Neural progenitor cell (in vitro differentiated cells): ENCODE measurements at regions not wholly inside any gene's neighbourhood (a gene's known extent, or its start where the extent isn't known, plus 50 kb on each side); places are given as distances from the start of the nearest gene placed in this dataset.

ENCODE experiments used
- DNase-seq: peaks from one replicate; pipeline ENCODE4 v3.0.0-alpha.2; 2016; ENCODE audit warnings: low spot score
- H2AFZ ChIP-seq: fragments of 200-600 bp; sonication (generic); replicated peaks from 2 replicates; pipeline ENCODE4 v1.6.1; 2016; ENCODE audit warnings: antibody characterized with exemption
- H3F3A ChIP-seq: fragments of 200-600 bp; sonication (generic); 2 replicates; pipeline ENCODE4 v1.6.1; 2016; ENCODE audit warnings: antibody characterized with exemption, low read depth
- H3K27ac ChIP-seq: fragments of 200-600 bp; sonication (generic); 2 replicates; pipeline ENCODE4 v1.5.1; 2016; ENCODE audit warnings: mild to moderate bottlenecking
- H3K27me3 ChIP-seq: fragments of 200-600 bp; sonication (generic); 2 replicates; pipeline ENCODE4 v1.6.1; 2016; ENCODE audit warnings: mild to moderate bottlenecking, moderate library complexity
- H3K36me3 ChIP-seq: fragments of 200-600 bp; sonication (generic); 2 replicates; pipeline ENCODE4 v1.5.1; 2016
- H3K4me1 ChIP-seq: fragments of 200-600 bp; sonication (generic); 2 replicates; pipeline ENCODE4 v1.6.1; 2016; ENCODE audit warnings: mixed run types
- H3K4me2 ChIP-seq: fragments of 200-600 bp; sonication (generic); 2 replicates; pipeline ENCODE4 v1.6.1; 2016
- H3K4me3 ChIP-seq: fragments of 200-600 bp; sonication (generic); 2 replicates; pipeline ENCODE4 v1.5.1; 2016
- H3K79me2 ChIP-seq: fragments of 200-600 bp; sonication (generic); 2 replicates; pipeline ENCODE4 v1.6.1; 2016; ENCODE audit warnings: low read depth
- H3K9ac ChIP-seq: fragments of 200-600 bp; sonication (generic); 2 replicates; pipeline ENCODE4 v1.6.1; 2016
- H3K9me3 ChIP-seq: fragments of 200-600 bp; sonication (generic); 2 replicates; pipeline ENCODE4 v1.5.1; 2016; ENCODE audit warnings: low read depth
- H4K20me1 ChIP-seq: fragments of 200-600 bp; sonication (generic); 2 replicates; pipeline ENCODE4 v1.6.1; 2016; ENCODE audit warnings: low read depth
- H3K27ac Mint-ChIP-seq: 3 replicates; pipeline ENCODE4 v1.8.0; 2021; ENCODE audit warnings: mixed read lengths
- H3K27me3 Mint-ChIP-seq: 2 replicates; pipeline ENCODE4 v1.8.0; 2022; ENCODE audit warnings: low read depth, mild to moderate bottlenecking, inconsistent platforms, moderate library complexity, mixed read lengths; ENCODE audit not compliant: insufficient read depth
- H3K36me3 Mint-ChIP-seq: 3 replicates; pipeline ENCODE4 v1.8.0; 2021; ENCODE audit warnings: mixed read lengths
- H3K4me1 Mint-ChIP-seq: 3 replicates; pipeline ENCODE4 v1.8.0; 2021; ENCODE audit warnings: mixed read lengths
- H3K4me3 Mint-ChIP-seq: 3 replicates; pipeline ENCODE4 v1.8.0; 2021; ENCODE audit warnings: mild to moderate bottlenecking, moderate library complexity, mixed read lengths
- H3K9me3 Mint-ChIP-seq: 3 replicates; pipeline ENCODE4 v1.8.0; 2020; ENCODE audit warnings: mixed read lengths
- EZH2 ChIP-seq: fragments of 200-600 bp; sonication (generic); IDR thresholded peaks from 2 replicates; pipeline ENCODE4 v1.6.1; 2017; ENCODE audit warnings: antibody characterized with exemption, mild to moderate bottlenecking, moderate library complexity
- EZH2phosphoT487 ChIP-seq: fragments of 200-600 bp; sonication (generic); IDR thresholded peaks from 2 replicates; pipeline ENCODE4 v1.6.1; 2017; ENCODE audit warnings: antibody characterized with exemption
- TF ChIP-seq, protein P1 (sequence below): fragments of 200-600 bp; sonication (generic); IDR thresholded peaks from 2 replicates; pipeline ENCODE4 v1.5.1; 2017; ENCODE audit warnings: antibody characterized with exemption, mild to moderate bottlenecking

DNA sequence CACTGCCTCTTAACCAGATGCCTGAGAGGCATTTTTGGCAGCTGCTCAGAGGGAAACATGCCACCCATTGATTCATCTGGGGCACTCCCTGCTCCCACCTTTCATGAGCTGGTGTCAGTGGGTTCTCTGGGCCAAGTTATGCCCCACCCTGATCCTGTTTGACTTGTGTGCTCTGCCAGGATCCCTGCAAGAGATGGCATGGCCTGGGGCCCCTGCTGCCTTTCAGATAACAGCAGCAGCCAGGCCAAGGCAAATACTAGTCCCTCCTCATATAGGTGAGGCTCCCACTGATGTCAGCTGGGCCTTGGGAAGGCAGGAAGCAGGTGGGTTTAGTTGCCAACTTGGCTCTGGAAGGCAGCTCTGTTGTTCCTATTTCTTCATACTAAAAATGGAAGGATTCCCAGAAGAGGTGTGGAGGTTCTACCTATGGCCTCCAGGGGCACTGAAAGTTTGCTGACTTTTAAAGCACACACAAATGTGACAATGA, 192.9 kb upstream of the RBPJ start:
- H3K4me1 ChIP-seq: no peaks in the 10 kb centered on the region
- H3K4me2 ChIP-seq: no peak overlapping the region
- no peak overlapping the region for H2AFZ ChIP-seq
- H3K27me3 ChIP-seq: no peaks in the 10 kb centered on the region
- H3K9me3 ChIP-seq: no peaks in the 10 kb centered on the region
- Mint-ChIP-seq H3K36me3 (no peaks in the 10 kb centered on the region), H3K4me3 (no peak overlapping the region), H3K27me3 (no peaks in the 10 kb centered on the region), H3K27ac (no peak overlapping the region), H3K4me1 (no peaks in the 10 kb centered on the region), H3K9me3 (no peaks in the 10 kb centered on the region)
- H4K20me1 ChIP-seq: no peaks in the 10 kb centered on the region
- DNase-seq: no peak
- H3K27ac ChIP-seq: no peak overlapping the region
- H3F3A ChIP-seq: no peaks in the 10 kb centered on the region
- H3K9ac ChIP-seq: no peak overlapping the region
- TF ChIP-seq EZH2phosphoT487: no peak
- TF ChIP-seq, protein P1, sequence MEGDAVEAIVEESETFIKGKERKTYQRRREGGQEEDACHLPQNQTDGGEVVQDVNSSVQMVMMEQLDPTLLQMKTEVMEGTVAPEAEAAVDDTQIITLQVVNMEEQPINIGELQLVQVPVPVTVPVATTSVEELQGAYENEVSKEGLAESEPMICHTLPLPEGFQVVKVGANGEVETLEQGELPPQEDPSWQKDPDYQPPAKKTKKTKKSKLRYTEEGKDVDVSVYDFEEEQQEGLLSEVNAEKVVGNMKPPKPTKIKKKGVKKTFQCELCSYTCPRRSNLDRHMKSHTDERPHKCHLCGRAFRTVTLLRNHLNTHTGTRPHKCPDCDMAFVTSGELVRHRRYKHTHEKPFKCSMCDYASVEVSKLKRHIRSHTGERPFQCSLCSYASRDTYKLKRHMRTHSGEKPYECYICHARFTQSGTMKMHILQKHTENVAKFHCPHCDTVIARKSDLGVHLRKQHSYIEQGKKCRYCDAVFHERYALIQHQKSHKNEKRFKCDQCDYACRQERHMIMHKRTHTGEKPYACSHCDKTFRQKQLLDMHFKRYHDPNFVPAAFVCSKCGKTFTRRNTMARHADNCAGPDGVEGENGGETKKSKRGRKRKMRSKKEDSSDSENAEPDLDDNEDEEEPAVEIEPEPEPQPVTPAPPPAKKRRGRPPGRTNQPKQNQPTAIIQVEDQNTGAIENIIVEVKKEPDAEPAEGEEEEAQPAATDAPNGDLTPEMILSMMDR: no peak
- TF ChIP-seq EZH2: no peak
- H3K4me3 ChIP-seq: no peak overlapping the region
- no peaks in the 10 kb centered on the region for H3K36me3 ChIP-seq
- no peaks in the 10 kb centered on the region for H3K79me2 ChIP-seq

DNA sequence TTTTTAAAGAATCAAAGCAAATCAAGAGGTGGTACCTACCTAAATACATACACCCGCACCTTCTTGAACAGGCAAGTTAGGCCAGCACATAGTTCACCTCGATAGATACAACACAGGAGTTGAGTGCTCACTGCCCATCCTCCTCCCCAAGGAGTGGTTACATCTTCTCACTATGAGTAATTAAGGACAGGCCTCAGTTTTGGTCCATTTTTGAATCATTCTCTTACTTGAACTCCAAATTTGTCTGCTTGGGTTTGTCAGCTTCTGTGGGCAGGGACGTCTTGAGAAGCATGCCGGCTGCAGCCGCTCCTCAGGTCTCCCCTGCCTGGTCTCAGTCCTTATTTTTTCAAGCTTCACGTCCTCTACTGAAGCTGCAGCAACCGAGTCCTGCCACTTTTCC, 190.6 kb upstream of the RBPJ start:
- Histone ChIP-seq H3K9ac (no peak overlapping the region), H3K4me3 (no peak overlapping the region), H3K79me2 (no peaks in the 10 kb centered on the region), H3K36me3 (no peaks in the 10 kb centered on the region), H2AFZ (no peak overlapping the region), H3K9me3 (no peaks in the 10 kb centered on the region), H3K27ac (no peak overlapping the region), H3K4me2 (no peak overlapping the region), H3F3A (no peaks in the 10 kb centered on the region), H4K20me1 (no peaks in the 10 kb centered on the region), H3K27me3 (no peaks in the 10 kb centered on the region), H3K4me1 (no peaks in the 10 kb centered on the region)
- Mint-ChIP-seq H3K36me3 (no peaks in the 10 kb centered on the region), H3K27ac (no peak overlapping the region), H3K9me3 (no peaks in the 10 kb centered on the region), H3K27me3 (no peaks in the 10 kb centered on the region), H3K4me3 (no peak overlapping the region), H3K4me1 (no peaks in the 10 kb centered on the region)
- no peak for DNase-seq
- TF ChIP-seq EZH2phosphoT487: no peak
- TF ChIP-seq, protein P1: no peak

DNA sequence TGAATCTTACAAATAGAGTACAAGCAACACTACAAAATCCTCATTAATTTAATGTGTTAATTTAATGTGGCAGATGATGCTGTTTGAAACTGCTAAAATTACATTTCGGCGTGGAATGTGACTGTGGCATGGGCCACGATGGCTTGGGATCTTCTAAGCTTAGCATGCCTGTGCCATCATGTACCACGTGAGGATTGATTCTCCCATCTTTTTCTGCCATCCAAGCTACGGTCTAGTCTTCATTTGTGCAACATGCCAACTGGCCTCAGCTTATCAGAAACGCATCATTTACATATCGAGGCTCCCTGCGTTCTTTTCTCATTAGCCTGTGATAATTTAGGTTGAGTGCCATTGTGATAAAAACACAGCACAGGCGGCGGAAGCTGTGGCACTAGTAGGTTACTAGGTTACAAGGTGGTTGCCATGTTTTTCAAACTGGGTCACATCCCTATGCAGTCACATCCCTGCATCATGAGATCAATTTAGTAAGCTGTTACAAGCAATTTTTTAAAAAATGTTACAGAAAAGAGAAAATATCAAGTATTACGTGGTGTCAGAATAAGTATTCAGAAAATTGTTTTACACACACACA, 189.9 kb upstream of the RBPJ start:
- Mint-ChIP-seq H3K27me3 (no peaks in the 10 kb centered on the region), H3K36me3 (no peaks in the 10 kb centered on the region), H3K4me1 (no peaks in the 10 kb centered on the region), H3K4me3 (no peak overlapping the region), H3K27ac (no peak overlapping the region), H3K9me3 (peaks cover 2% of the 10 kb centered on the region)
- DNase-seq: no peak
- no peak overlapping the region for H2AFZ ChIP-seq
- no peak for TF ChIP-seq EZH2
- TF ChIP-seq, protein P1: no peak
- no peak for TF ChIP-seq EZH2phosphoT487
- H3K36me3 ChIP-seq: no peaks in the 10 kb centered on the region
- H3K4me1 ChIP-seq: no peaks in the 10 kb centered on the region
- no peak overlapping the region for H3K27ac ChIP-seq
- no peaks in the 10 kb centered on the region for H3K27me3 ChIP-seq
- no peak overlapping the region for H3K4me2 ChIP-seq
- H3F3A ChIP-seq: no peaks in the 10 kb centered on the region
- H3K9me3 ChIP-seq: no peaks in the 10 kb centered on the region
- H3K79me2 ChIP-seq: no peaks in the 10 kb centered on the region
- H3K9ac ChIP-seq: no peak overlapping the region
- H3K4me3 ChIP-seq: no peak overlapping the region
- H4K20me1 ChIP-seq: no peaks in the 10 kb centered on the region
